Panc1 (cell line): ENCODE measurements at regions not wholly inside any gene's neighbourhood (a gene's known extent, or its start where the extent isn't known, plus 50 kb on each side); places are given as distances from the start of the nearest gene placed in this dataset.

ENCODE experiments used
- SIN3A ChIP-seq: IDR thresholded peaks from 2 replicates; pipeline ENCODE4 v1.6.1; 2012; ENCODE audit warnings: low read depth, mild to moderate bottlenecking, low read length, moderate library complexity, borderline replicate concordance; ENCODE audit not compliant: insufficient read depth
- TCF7L2 ChIP-seq: IDR thresholded peaks from 2 replicates; pipeline ENCODE4 v1.6.1; 2011; ENCODE audit warnings: mild to moderate bottlenecking, low read depth, low read length, inconsistent platforms
- TF ChIP-seq, protein P1 (sequence below): fragments of 450-650 bp; IDR thresholded peaks from 2 replicates; pipeline ENCODE4 v1.5.1; 2017; ENCODE audit warnings: mild to moderate bottlenecking

DNA sequence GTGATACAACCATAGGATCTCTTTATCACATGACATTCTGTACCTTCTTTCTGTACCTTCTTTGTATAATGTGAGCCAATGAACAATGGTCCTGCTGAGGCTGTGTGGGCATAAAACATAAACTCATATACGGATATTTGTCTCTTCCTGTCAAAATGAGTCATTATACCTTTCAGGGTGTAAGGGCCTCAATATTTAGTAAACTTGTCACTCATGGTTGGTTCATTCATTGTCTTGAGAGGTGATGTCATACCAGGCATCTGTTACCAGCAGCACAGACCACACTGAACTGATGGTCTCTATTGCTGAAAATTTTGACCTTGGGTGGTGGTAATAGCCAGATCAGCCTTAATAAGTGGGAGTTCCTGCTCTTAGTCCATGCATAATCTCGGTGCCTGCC, 287.6 kb upstream of the TPK1 start:
- TF ChIP-seq SIN3A = no peak
- TF ChIP-seq, protein P1, sequence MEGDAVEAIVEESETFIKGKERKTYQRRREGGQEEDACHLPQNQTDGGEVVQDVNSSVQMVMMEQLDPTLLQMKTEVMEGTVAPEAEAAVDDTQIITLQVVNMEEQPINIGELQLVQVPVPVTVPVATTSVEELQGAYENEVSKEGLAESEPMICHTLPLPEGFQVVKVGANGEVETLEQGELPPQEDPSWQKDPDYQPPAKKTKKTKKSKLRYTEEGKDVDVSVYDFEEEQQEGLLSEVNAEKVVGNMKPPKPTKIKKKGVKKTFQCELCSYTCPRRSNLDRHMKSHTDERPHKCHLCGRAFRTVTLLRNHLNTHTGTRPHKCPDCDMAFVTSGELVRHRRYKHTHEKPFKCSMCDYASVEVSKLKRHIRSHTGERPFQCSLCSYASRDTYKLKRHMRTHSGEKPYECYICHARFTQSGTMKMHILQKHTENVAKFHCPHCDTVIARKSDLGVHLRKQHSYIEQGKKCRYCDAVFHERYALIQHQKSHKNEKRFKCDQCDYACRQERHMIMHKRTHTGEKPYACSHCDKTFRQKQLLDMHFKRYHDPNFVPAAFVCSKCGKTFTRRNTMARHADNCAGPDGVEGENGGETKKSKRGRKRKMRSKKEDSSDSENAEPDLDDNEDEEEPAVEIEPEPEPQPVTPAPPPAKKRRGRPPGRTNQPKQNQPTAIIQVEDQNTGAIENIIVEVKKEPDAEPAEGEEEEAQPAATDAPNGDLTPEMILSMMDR = no peak
- TF ChIP-seq TCF7L2 = no peak
